BLaER1 treated with 17β-estradiol and CSF1 and Interleukin-3, amounts not matched to agents 10 nM and 100 nM (cell line): ENCODE measurements at regions not wholly inside any gene's neighbourhood (a gene's known extent, or its start where the extent isn't known, plus 50 kb on each side); places are given as distances from the start of the nearest gene placed in this dataset.

ENCODE experiments used
- H3K27ac ChIP-seq, 11 experiments: shearing (Covaris generic); formaldehyde crosslinking; 2 replicates each; pipeline ENCODE4 v1.8.1; 2022
- H3K27me3 ChIP-seq, 11 experiments: shearing (Covaris generic); formaldehyde crosslinking; 2 replicates each; pipeline ENCODE4 v1.8.1; 2022
- H3K36me3 ChIP-seq, 11 experiments: shearing (Covaris generic); formaldehyde crosslinking; 2 replicates each; pipeline ENCODE4 v1.8.1; 2022
- H3K4me1 ChIP-seq, 10 experiments: shearing (Covaris generic); formaldehyde crosslinking; 2 replicates each; pipeline ENCODE4 v1.8.1; 2022
- H3K4me2 ChIP-seq, 11 experiments: shearing (Covaris generic); formaldehyde crosslinking; 2 replicates each; pipeline ENCODE4 v1.8.1; 2022
- H3K4me3 ChIP-seq, 10 experiments: shearing (Covaris generic); formaldehyde crosslinking; 2 replicates each; pipeline ENCODE4 v1.8.1; 2022
- H3K9ac ChIP-seq, 11 experiments: shearing (Covaris generic); formaldehyde crosslinking; 2 replicates each; pipeline ENCODE4 v1.8.1; 2022
- H3K9me3 ChIP-seq, 11 experiments: shearing (Covaris generic); formaldehyde crosslinking; replicated peaks in 1 of 11; 2 replicates each; pipeline ENCODE4 v1.8.1; 2022
- H4K20me1 ChIP-seq, 11 experiments: shearing (Covaris generic); formaldehyde crosslinking; 2 replicates each; pipeline ENCODE4 v1.8.1; 2022
- Cebpa-rat ChIP-seq, 11 experiments: shearing (Covaris generic); IDR thresholded peaks; 2 replicates each; pipeline ENCODE4 v1.8.1; 2022

DNA sequence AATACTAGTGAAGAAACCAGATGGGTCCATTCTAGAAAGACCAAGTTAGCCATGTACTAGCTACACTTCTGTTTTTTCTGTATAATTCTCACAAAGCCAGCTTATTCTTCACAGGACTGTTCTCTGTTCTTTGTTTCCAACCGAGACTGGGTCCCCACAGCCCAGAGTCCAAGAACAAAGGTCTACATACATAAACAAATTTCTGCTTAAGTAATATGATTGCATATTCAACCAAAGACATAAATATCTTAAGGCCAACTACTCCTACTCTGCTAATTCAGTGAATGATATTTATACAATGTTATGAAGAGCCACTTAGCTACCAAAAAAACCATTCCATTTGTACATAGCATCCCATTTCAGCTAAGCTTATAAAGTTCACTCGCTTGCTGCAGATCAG is 299.8 kb upstream of the CCDC54 start:
- no peaks in the 10 kb centered on the region for H3K9me3 ChIP-seq
- no peaks in the 10 kb centered on the region for H3K27me3 ChIP-seq

DNA sequence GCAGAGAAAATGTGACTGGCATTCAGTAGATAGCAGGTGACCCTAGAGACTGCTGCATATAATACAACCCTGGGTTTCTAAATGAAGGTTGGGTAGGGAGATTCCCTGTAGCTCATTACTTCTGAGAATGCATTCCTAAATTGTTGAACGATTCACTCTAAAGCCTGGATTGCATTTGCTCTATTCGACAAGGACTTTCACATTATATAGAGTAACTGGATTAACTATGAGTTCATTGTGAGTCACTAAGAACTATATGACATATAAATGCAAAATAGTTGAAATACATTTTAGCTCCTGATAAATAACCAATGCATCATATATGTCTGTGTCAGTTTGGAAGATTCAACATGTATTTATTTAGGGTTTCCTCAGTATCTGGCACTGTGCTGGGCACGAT is 294.7 kb upstream of the CCDC54 start:
- Histone ChIP-seq H3K4me2 (no peak overlapping the region), H3K4me1 (no peaks in the 10 kb centered on the region), H3K9ac (no peak overlapping the region), H3K36me3 (no peaks in the 10 kb centered on the region), H4K20me1 (no peaks in the 10 kb centered on the region), H3K27ac (no peak overlapping the region), H3K27me3 (no peaks in the 10 kb centered on the region), H3K9me3 (no peaks in the 10 kb centered on the region), H3K4me3 (no peak overlapping the region)
- TF ChIP-seq Cebpa-rat (IDR thresholded peaks at IDR 0.05) = no peak

More for the DNA sequence above, 299.8 kb upstream of the CCDC54 start:
- Histone ChIP-seq H3K36me3 (no peaks in the 10 kb centered on the region), H3K4me1 (peaks cover 0 to 9% (median 0%) of the 10 kb centered on the region in 10 experiments; a peak in 5 of 20 replicates), H3K27ac (no peak overlapping the region), H3K9ac (no peak overlapping the region), H3K4me2 (no peak overlapping the region), H4K20me1 (no peaks in the 10 kb centered on the region), H3K4me3 (no peak overlapping the region)
- no peak for TF ChIP-seq Cebpa-rat (IDR thresholded peaks at IDR 0.05)

DNA sequence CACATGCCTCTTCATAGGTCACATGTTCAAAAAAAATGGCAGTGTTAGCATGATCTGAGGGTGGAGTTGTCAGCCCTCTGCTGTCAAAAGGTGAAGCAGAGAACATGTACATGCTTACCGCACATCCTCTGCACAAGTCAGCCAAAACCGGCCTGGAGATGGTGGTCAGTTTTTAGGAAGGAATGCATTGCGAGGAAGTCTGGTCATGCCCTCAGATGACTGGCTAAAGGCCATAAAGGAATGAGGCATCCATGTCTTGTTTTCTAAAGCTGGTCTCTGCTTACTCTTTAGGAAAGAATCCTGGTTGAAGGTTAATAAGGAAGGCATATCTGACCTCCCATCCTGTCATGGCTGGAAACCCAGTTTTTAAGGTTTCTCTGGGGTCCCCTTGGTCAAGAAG is 292.0 kb upstream of the CCDC54 start:
- Histone ChIP-seq H4K20me1 (no peaks in the 10 kb centered on the region), H3K9me3 (no peaks in the 10 kb centered on the region), H3K36me3 (no peaks in the 10 kb centered on the region), H3K4me1 (no peaks in the 10 kb centered on the region), H3K9ac (no peak overlapping the region), H3K27me3 (no peaks in the 10 kb centered on the region), H3K4me3 (no peak overlapping the region), H3K4me2 (no peak overlapping the region), H3K27ac (no peak overlapping the region)
- no peak for TF ChIP-seq Cebpa-rat (IDR thresholded peaks at IDR 0.05)

DNA sequence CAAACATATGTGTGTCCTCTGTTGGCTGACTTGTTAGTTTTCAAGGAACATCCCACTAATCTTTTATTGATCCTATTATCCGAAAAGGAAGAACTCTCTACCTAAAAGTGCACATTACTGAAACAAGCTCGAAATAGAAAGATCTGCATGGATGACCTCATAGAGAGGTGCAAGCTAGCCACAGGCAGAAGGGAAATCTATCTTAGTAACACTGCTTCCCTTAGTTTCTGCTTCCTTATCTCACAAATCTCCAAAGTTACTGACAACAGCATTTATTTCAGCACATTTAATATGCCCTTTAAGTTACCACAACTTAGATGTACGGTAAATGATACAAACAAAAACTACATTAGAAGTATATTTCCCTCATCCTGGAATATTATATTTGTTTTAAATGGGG is 285.1 kb upstream of the CCDC54 start:
- Histone ChIP-seq H3K36me3 (no peaks in the 10 kb centered on the region), H3K9me3 (no peaks in the 10 kb centered on the region), H3K27me3 (no peaks in the 10 kb centered on the region), H3K4me2 (no peak overlapping the region; a peak in 1 of 22 replicates), H3K27ac (no peak overlapping the region), H4K20me1 (no peaks in the 10 kb centered on the region), H3K4me3 (no peak overlapping the region), H3K9ac (no peak overlapping the region), H3K4me1 (no peaks in the 10 kb centered on the region)
- no peak for TF ChIP-seq Cebpa-rat (IDR thresholded peaks at IDR 0.05)

DNA sequence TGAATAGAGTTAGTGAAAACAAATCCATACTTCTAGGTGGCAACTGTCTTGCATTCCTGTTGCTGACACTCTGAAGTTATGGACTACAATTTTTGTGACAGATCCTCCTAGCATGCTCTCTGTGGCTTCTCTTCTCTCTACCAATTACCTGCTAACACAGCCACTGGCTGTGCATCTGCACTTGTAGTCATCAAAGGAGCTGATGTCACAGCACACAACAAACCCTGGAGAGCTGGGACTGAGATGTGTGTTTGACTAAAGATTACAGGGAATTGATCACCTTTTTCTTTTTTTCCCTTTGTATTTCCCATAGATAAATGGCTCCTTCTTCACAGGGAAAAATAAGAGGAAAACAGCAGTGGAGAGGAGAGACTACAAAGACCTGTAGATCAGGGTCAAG is 278.4 kb upstream of the CCDC54 start:
- Histone ChIP-seq H3K27me3 (no peaks in the 10 kb centered on the region), H3K36me3 (no peaks in the 10 kb centered on the region), H4K20me1 (no peaks in the 10 kb centered on the region), H3K4me1 (no peaks in the 10 kb centered on the region), H3K4me3 (no peak overlapping the region), H3K4me2 (no peak overlapping the region), H3K27ac (no peak overlapping the region), H3K9me3 (peaks cover 0 to 7% (median 0%) of the 10 kb centered on the region in 11 experiments; a peak in 1 of 22 replicates), H3K9ac (no peak overlapping the region)
- no peak for TF ChIP-seq Cebpa-rat (IDR thresholded peaks at IDR 0.05)

DNA sequence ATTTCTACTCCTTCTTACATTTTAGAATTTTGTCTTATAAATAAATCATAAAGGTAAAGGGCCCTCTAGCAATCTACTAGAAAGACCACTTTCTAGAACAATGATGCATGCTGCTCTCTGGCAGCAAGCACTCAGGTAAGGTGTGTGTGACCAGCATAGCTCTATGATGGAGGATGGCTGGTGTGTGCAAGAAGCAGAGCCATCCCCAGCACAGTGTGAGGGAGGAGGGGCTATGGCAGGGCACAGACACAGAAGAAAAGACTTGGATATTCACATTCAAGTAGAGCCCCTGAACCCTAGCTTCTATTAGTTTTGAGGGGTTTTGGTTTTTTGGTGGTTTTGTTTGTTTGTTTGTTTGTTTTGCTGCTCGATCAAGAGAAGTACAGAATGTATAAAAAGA is 277.1 kb upstream of the CCDC54 start:
- Histone ChIP-seq H3K4me3 (no peak overlapping the region), H3K9ac (no peak overlapping the region), H3K4me1 (no peaks in the 10 kb centered on the region), H4K20me1 (no peaks in the 10 kb centered on the region), H3K4me2 (no peak overlapping the region), H3K27me3 (no peaks in the 10 kb centered on the region), H3K9me3 (peaks cover 0 to 8% (median 0%) of the 10 kb centered on the region in 11 experiments; a peak in 1 of 22 replicates), H3K36me3 (no peaks in the 10 kb centered on the region), H3K27ac (no peak overlapping the region)
- TF ChIP-seq Cebpa-rat (IDR thresholded peaks at IDR 0.05) = no peak

DNA sequence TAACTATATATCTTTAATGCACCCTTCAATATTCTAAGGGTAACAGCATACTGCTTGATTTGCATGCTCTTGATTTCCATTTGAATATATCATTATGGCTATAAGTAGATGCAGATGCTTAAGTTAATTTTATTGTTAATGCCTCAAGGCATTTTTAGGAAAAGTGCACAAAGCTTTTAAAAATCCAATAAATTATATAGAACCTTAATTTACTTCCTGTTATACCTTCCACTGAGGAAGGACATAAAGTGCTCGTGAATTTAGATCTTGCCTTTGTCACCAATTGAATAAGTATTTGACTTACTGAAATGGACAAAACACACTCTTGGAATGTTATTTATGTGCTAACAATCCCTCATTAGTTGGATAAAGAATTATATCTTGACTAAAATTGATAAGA is 276.7 kb upstream of the CCDC54 start:
- Histone ChIP-seq H3K4me2 (no peak overlapping the region), H3K9me3 (peaks cover 0 to 8% (median 0%) of the 10 kb centered on the region in 11 experiments; a peak in 1 of 22 replicates), H3K9ac (no peak overlapping the region), H3K27me3 (no peaks in the 10 kb centered on the region), H3K4me1 (no peaks in the 10 kb centered on the region), H4K20me1 (no peaks in the 10 kb centered on the region), H3K36me3 (no peaks in the 10 kb centered on the region), H3K4me3 (no peak overlapping the region), H3K27ac (no peak overlapping the region)
- no peak for TF ChIP-seq Cebpa-rat (IDR thresholded peaks at IDR 0.05)

DNA sequence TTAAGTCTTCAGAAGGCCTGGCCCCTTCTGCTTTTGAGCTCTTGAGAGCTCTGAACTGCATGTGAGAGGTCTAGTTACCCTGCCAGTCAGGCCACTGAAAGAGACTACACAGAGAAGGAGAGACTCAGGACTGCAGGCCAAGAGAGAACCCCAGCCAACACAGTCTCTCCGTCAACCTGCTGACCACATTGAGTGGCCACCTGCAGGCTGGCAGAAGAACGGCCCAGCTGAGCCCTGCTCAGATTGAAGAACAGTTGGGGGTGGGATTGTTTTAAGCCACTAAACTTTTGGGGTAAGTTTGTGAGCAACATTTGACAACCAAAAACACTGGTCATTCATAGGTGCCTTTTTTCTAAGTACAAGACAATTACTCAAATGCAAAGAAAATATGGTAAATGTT is 273.5 kb upstream of the CCDC54 start:
- H3K4me2 ChIP-seq = no peak overlapping the region

DNA sequence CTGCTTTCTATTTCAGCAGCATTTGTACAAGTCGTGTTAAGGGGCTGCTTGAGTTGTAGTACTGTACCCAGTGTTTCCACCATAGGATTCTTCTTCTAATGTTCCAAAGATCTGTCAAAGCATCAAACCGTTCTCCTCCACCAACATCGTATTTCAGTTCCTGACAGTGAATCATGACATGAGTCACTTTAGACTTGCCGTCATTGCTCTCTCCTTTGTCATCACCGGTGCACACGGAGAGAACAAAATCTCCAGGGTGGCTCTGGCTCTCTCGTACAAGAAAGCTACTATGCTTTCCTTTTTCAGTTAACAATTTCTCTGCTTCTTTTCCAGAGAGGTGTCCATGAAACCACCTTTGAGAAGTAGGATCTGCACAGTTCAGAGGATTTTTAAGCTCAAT is 270.9 kb upstream of the CCDC54 start:
- Histone ChIP-seq H3K9ac (no peak overlapping the region), H3K4me1 (no peaks in the 10 kb centered on the region), H3K27ac (no peak overlapping the region), H3K36me3 (no peaks in the 10 kb centered on the region), H3K4me3 (no peak overlapping the region), H4K20me1 (no peaks in the 10 kb centered on the region), H3K27me3 (no peaks in the 10 kb centered on the region), H3K9me3 (peaks cover 0 to 8% (median 0%) of the 10 kb centered on the region in 11 experiments; a peak in 1 of 22 replicates), H3K4me2 (no peak overlapping the region; a peak in 1 of 22 replicates)
- no peak for TF ChIP-seq Cebpa-rat (IDR thresholded peaks at IDR 0.05)

More for the DNA sequence above, 273.5 kb upstream of the CCDC54 start:
- Histone ChIP-seq H3K4me3 (no peak overlapping the region), H3K9me3 (peaks cover 0 to 8% (median 0%) of the 10 kb centered on the region in 11 experiments; a peak in 1 of 22 replicates), H4K20me1 (no peaks in the 10 kb centered on the region), H3K27ac (no peak overlapping the region), H3K9ac (no peak overlapping the region), H3K27me3 (no peaks in the 10 kb centered on the region), H3K36me3 (no peaks in the 10 kb centered on the region), H3K4me1 (no peaks in the 10 kb centered on the region)
- no peak for TF ChIP-seq Cebpa-rat (IDR thresholded peaks at IDR 0.05)

DNA sequence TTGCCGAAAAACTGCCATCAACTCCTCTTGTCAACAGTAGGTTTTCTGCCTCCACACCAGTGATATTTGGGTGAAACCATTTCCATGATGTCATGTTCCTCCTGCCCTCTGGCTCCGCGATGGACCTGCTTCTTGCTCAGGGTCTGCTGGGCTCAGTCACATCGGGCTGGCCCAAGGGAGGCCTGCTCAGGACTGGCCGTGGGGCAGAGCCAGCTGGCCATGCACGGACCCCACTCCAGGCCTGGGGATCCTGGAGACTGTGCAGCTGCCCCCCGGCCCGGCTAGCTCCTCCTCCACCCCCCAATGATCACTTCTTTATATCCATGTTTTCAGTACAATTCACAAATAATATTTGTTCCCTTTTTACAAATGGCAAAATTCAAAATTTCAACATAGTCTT is 270.3 kb upstream of the CCDC54 start:
- no peak overlapping the region for H3K9ac ChIP-seq
- no peak overlapping the region for H3K4me3 ChIP-seq
- peaks cover 0 to 8% (median 0%) of the 10 kb centered on the region in 11 experiments; a peak in 1 of 22 replicates for H3K9me3 ChIP-seq
- no peaks in the 10 kb centered on the region for H3K36me3 ChIP-seq
- no peaks in the 10 kb centered on the region for H4K20me1 ChIP-seq
- no peak overlapping the region for H3K4me2 ChIP-seq
- no peak for TF ChIP-seq Cebpa-rat (IDR thresholded peaks at IDR 0.05)
- no peaks in the 10 kb centered on the region for H3K4me1 ChIP-seq
- no peaks in the 10 kb centered on the region for H3K27me3 ChIP-seq
- H3K27ac ChIP-seq = no peak overlapping the region
